ENCODE measurements at regions not wholly inside any gene's neighbourhood (a gene's known extent, or its start where the extent isn't known, plus 50 kb on each side); places are given as distances from the start of the nearest gene placed in this dataset.
"Not testable (repeated sequence)": the region's sequence is repeated elsewhere in the genome, so short reads cannot be mapped to it uniquely, and the experiment has no call there.

DNA sequence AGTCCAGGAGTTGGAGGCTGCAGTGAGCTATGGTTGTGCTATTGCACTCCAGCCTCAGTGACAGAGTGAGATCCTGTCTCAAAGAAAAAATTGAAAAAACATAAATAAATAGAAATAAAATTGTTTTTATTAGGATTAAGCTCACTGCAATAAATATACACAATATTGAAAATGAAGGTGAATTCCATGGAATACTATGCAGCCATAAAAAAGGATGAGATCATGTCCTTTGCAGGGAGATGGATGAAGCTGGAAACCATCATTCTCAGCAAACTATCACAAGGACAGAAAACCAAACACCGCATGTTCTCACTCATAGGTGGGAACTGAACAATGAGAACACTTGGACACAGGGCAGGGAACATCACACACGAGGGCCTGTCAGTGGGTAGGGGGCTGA is 207.6 kb downstream of the DEPDC1B start:
- TF ChIP-seq, protein P1, sequence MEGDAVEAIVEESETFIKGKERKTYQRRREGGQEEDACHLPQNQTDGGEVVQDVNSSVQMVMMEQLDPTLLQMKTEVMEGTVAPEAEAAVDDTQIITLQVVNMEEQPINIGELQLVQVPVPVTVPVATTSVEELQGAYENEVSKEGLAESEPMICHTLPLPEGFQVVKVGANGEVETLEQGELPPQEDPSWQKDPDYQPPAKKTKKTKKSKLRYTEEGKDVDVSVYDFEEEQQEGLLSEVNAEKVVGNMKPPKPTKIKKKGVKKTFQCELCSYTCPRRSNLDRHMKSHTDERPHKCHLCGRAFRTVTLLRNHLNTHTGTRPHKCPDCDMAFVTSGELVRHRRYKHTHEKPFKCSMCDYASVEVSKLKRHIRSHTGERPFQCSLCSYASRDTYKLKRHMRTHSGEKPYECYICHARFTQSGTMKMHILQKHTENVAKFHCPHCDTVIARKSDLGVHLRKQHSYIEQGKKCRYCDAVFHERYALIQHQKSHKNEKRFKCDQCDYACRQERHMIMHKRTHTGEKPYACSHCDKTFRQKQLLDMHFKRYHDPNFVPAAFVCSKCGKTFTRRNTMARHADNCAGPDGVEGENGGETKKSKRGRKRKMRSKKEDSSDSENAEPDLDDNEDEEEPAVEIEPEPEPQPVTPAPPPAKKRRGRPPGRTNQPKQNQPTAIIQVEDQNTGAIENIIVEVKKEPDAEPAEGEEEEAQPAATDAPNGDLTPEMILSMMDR (IDR thresholded peaks at IDR 0.05), result not testable (repeated sequence)
- not testable (repeated sequence) for TF ChIP-seq POLR2A (IDR thresholded peaks at IDR 0.05)
